ENCODE measurements at regions not wholly inside any gene's neighbourhood (a gene's known extent, or its start where the extent isn't known, plus 50 kb on each side); places are given as distances from the start of the nearest gene placed in this dataset.

DNA sequence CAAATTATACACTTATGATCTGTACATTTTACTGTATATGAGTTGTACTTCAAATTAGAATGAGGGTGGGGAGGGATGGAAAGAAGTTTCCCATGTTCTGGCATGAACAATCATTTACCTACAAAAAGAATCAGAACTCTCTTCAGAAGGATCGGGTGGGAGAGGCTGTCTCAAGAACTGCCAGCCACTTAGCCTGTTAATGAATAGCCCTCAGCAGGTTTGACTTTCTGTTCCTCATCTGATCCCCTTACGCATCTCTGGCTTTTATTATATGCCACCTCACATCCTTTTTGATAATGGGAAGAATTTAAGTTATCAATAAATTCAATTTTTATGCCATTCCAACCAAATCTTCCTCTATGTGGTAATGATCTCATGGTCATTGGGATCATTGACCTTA, 168.3 kb upstream of the TGFBR2 start:
- TF ChIP-seq CTCF (IDR thresholded peaks at IDR 0.05) (no peak), POLR2A (IDR thresholded peaks at IDR 0.05) (no peak)
- no peak for DNase-seq
- Histone ChIP-seq H3K9me3 (no peaks in the 10 kb centered on the region), H3K4me1 (peaks cover 14 to 17% of the 10 kb centered on the region in 2 donors), H3K27ac (peak overlapping the region in 1 of 3 donors; percentile 57), H3K27me3 (no peaks in the 10 kb centered on the region), H3K4me3 (replicated peaks in 1 of 3) (no peak overlapping the region), H3K36me3 (no peaks in the 10 kb centered on the region)
- WGBS, 2 donors = 90 to 93% methylated on average over 2 of the region's 2 CpGs
- intact Hi-C loops (cut with DNase I) = no loop called here

DNA sequence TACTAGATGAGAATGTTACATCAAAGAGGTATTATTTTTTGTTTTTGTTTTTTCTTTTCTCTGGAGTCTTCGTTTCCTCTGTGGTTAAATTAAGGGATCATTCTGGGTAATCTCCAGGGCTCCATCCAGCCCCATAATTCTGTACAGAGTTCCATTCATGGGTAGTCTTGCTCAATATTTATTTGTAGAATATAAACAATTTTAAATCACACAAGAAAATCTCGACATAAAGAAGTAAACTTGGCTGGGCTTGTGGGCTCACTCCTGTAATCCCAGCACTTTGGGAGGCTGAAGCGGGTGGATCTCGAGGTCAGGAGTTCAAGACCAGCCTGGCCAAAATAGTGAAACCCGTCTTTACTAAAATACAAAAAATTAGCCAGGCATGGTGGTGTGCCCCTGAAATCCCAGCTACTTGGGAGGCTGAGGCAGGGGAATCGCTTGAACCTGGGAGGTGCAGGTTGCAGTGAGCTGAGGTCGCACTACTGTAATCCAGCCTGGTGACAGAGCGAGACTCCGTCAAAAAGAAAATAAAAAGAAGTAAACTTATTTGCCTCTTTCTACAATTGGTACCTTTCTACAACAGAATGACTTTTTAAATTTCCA, 166.8 kb upstream of the TGFBR2 start:
- Histone ChIP-seq H3K9me3 (no peaks in the 10 kb centered on the region), H3K27me3 (no peaks in the 10 kb centered on the region), H3K36me3 (no peaks in the 10 kb centered on the region), H3K27ac (no peak overlapping the region), H3K4me3 (replicated peaks in 1 of 3) (no peak overlapping the region), H3K4me1 (peaks cover 14 to 17% of the 10 kb centered on the region in 2 donors)
- 92 to 93% methylated on average over 9 of the region's 9 CpGs for WGBS, 2 donors
- DNase-seq = no peak
- intact Hi-C loops (cut with DNase I) = loop anchor here (10.0 kb wide), 1 partner anchor 165 kb away; the partner anchor contains the start of gene TGFBR2
- TF ChIP-seq CTCF (IDR thresholded peaks at IDR 0.05) = no peak
- TF ChIP-seq POLR2A (IDR thresholded peaks at IDR 0.05) = no peak

- TF ChIP-seq POLR2A (IDR thresholded peaks at IDR 0.05) (no peak), CTCF (IDR thresholded peaks at IDR 0.05) (no peak)
- Histone ChIP-seq H3K4me1 (peaks cover 14 to 17% of the 10 kb centered on the region in 2 donors), H3K36me3 (no peaks in the 10 kb centered on the region), H3K27ac (no peak overlapping the region), H3K9me3 (no peaks in the 10 kb centered on the region), H3K27me3 (no peaks in the 10 kb centered on the region), H3K4me3 (replicated peaks in 1 of 3) (no peak overlapping the region)
- 79 to 84% methylated on average over 2 of the region's 2 CpGs for WGBS, 2 donors
- intact Hi-C loops (cut with DNase I) = loop anchor here (10.0 kb wide), 1 partner anchor 165 kb away; the partner anchor contains the start of gene TGFBR2
- DNase-seq = no peak
Observed at GRCh38 chr3:30440147-30440604, 166.2 kb upstream of the TGFBR2 start.

DNA sequence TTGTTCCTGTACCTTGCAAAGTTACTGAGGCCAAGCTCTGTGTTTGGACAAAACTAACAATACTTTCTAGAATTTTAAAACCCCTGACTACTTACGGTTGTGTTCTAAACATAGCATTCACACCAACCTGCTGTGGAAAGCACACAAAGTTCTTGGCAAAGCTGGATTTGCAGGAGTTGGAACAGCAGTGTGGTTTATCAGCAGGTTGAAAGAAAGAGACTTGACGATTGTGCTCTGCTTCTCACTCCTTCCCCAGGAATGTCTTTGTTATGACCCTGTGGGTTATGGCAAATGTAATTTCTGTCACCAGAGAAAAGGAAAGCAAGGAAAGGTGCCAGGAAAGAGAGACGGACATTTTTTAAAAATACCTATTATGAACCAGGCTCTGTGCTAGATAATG, 165.5 kb upstream of the TGFBR2 start:
- H3K27ac ChIP-seq = no peak overlapping the region
- H3K4me1 ChIP-seq = peaks cover 14 to 17% of the 10 kb centered on the region in 2 donors
- TF ChIP-seq CTCF (IDR thresholded peaks at IDR 0.05) = no peak
- TF ChIP-seq POLR2A (IDR thresholded peaks at IDR 0.05) = no peak
- H3K9me3 ChIP-seq = no peaks in the 10 kb centered on the region
- no peaks in the 10 kb centered on the region for H3K27me3 ChIP-seq
- no peak for DNase-seq
- 83 to 85% methylated on average over 3 of the region's 3 CpGs for WGBS, 2 donors
- intact Hi-C loops (cut with DNase I) = loop anchor here (10.0 kb wide), 1 partner anchor 164 kb away; the partner anchor contains the start of gene TGFBR2
- H3K4me3 ChIP-seq (replicated peaks in 1 of 3) = no peak overlapping the region
- no peaks in the 10 kb centered on the region for H3K36me3 ChIP-seq
